H7 (cell line): ENCODE measurements at regions not wholly inside any gene's neighbourhood (a gene's known extent, or its start where the extent isn't known, plus 50 kb on each side); places are given as distances from the start of the nearest gene placed in this dataset.

Source experiments
- DNase-seq: peaks from one replicate; pipeline ENCODE4 v3.0.0; 2012
- H3K27me3 ChIP-seq: 2 replicates; pipeline ENCODE4 v1.6.0; 2011; ENCODE audit warnings: mild to moderate bottlenecking, low read length; ENCODE audit not compliant: control insufficient read depth, insufficient read depth
- H3K36me3 ChIP-seq: replicated peaks from 2 replicates; pipeline ENCODE4 v1.5.1; 2011; ENCODE audit warnings: low read length; ENCODE audit not compliant: control insufficient read depth, insufficient read depth
- H3K4me3 ChIP-seq: 2 replicates; pipeline ENCODE4 v1.5.1; 2011; ENCODE audit warnings: low read depth, mild to moderate bottlenecking, control low read depth, low read length, moderate library complexity; ENCODE audit not compliant: insufficient read depth

GRCh38 chr1:102628109-102628613 is 480.2 kb downstream of the COL11A1 start:
- no peak for DNase-seq
- H3K4me3 ChIP-seq = no peak overlapping the region
- H3K36me3 ChIP-seq = no peaks in the 10 kb centered on the region
- H3K27me3 ChIP-seq = no peaks in the 10 kb centered on the region

- Histone ChIP-seq H3K27me3 (no peaks in the 10 kb centered on the region), H3K36me3 (no peaks in the 10 kb centered on the region), H3K4me3 (no peak overlapping the region)
- DNase-seq = no peak
Measured at GRCh38 chr1:102627145-102627544, 481.2 kb downstream of the COL11A1 start.

- no peak for DNase-seq
- Histone ChIP-seq H3K36me3 (no peaks in the 10 kb centered on the region), H3K27me3 (no peaks in the 10 kb centered on the region), H3K4me3 (no peak overlapping the region)
Measured at GRCh38 chr1:102615896-102616295, 492.4 kb downstream of the COL11A1 start.

- no peak overlapping the region for H3K4me3 ChIP-seq
- no peaks in the 10 kb centered on the region for H3K36me3 ChIP-seq
- H3K27me3 ChIP-seq = no peaks in the 10 kb centered on the region
- DNase-seq = no peak
Measured at GRCh38 chr1:102595106-102595505, 513.2 kb downstream of the COL11A1 start.

GRCh38 chr1:102593276-102593675 is 515.0 kb downstream of the COL11A1 start:
- Histone ChIP-seq H3K36me3 (no peaks in the 10 kb centered on the region), H3K27me3 (no peaks in the 10 kb centered on the region), H3K4me3 (no peak overlapping the region)
- no peak for DNase-seq

GRCh38 chr1:102588536-102588935 is 519.8 kb downstream of the COL11A1 start:
- Histone ChIP-seq H3K4me3 (no peak overlapping the region), H3K27me3 (no peaks in the 10 kb centered on the region), H3K36me3 (no peaks in the 10 kb centered on the region)
- no peak for DNase-seq

GRCh38 chr1:102586022-102586421 is 522.3 kb downstream of the COL11A1 start:
- Histone ChIP-seq H3K27me3 (no peaks in the 10 kb centered on the region), H3K4me3 (no peak overlapping the region), H3K36me3 (no peaks in the 10 kb centered on the region)
- no peak for DNase-seq

- H3K27me3 ChIP-seq = no peaks in the 10 kb centered on the region
- DNase-seq = no peak
Measured at GRCh38 chr1:102580806-102581205, 527.5 kb downstream of the COL11A1 start.

GRCh38 chr1:102578804-102579203 is 529.5 kb downstream of the COL11A1 start:
- no peak for DNase-seq
- Histone ChIP-seq H3K4me3 (no peak overlapping the region), H3K36me3 (no peaks in the 10 kb centered on the region), H3K27me3 (no peaks in the 10 kb centered on the region)

More at GRCh38 chr1:102580806-102581205, 527.5 kb downstream of the COL11A1 start:
- H3K4me3 ChIP-seq = no peak overlapping the region
- H3K36me3 ChIP-seq = no peaks in the 10 kb centered on the region

GRCh38 chr1:102572637-102573036 is 535.7 kb downstream of the COL11A1 start:
- no peaks in the 10 kb centered on the region for H3K36me3 ChIP-seq
- no peaks in the 10 kb centered on the region for H3K27me3 ChIP-seq
- H3K4me3 ChIP-seq = no peak overlapping the region
- no peak for DNase-seq

GRCh38 chr1:102566182-102566581 is 542.1 kb downstream of the COL11A1 start:
- Histone ChIP-seq H3K36me3 (no peaks in the 10 kb centered on the region), H3K27me3 (no peaks in the 10 kb centered on the region), H3K4me3 (no peak overlapping the region)
- DNase-seq = no peak

GRCh38 chr1:102562380-102562779 is 545.9 kb downstream of the COL11A1 start:
- Histone ChIP-seq H3K36me3 (no peaks in the 10 kb centered on the region), H3K27me3 (no peaks in the 10 kb centered on the region), H3K4me3 (no peak overlapping the region)
- DNase-seq = no peak

GRCh38 chr1:102550729-102551384 is 554.1 kb upstream of the OLFM3 start:
- no peak for DNase-seq
- Histone ChIP-seq H3K36me3 (no peaks in the 10 kb centered on the region), H3K4me3 (no peak overlapping the region), H3K27me3 (no peaks in the 10 kb centered on the region)

- no peak for DNase-seq
- no peaks in the 10 kb centered on the region for H3K27me3 ChIP-seq
- no peaks in the 10 kb centered on the region for H3K36me3 ChIP-seq
- H3K4me3 ChIP-seq = no peak overlapping the region
Measured at GRCh38 chr1:102546251-102546650, 549.5 kb upstream of the OLFM3 start.

GRCh38 chr1:102535829-102536505 is 539.2 kb upstream of the OLFM3 start:
- DNase-seq = no peak
- no peaks in the 10 kb centered on the region for H3K27me3 ChIP-seq
- H3K4me3 ChIP-seq = no peak overlapping the region
- no peaks in the 10 kb centered on the region for H3K36me3 ChIP-seq
